ENCODE measurements at regions not wholly inside any gene's neighbourhood (a gene's known extent, or its start where the extent isn't known, plus 50 kb on each side); places are given as distances from the start of the nearest gene placed in this dataset.

GRCh38 chr1:239543873-239544272 is 157.5 kb downstream of the CHRM3 start:
- Histone ChIP-seq H3K4me3 (replicated peaks; ENCODE audit: insufficient read depth, low read length) (no peak overlapping the region), H3K27ac (replicated peaks) (no peak overlapping the region), H3K27me3 (ENCODE audit: insufficient read depth, poor library complexity, severe bottlenecking) (no peaks in the 10 kb centered on the region)
- no peak for DNase-seq (ENCODE audit: low read depth in 1 of 2, low spot score in 1 of 2)
- TF ChIP-seq CTCF (IDR thresholded peaks at IDR 0.05; ENCODE audit: insufficient read depth, low read length), result no peak
- TF ChIP-seq SPI1 (IDR thresholded peaks at IDR 0.05; ENCODE audit: borderline replicate concordance, low read depth), result no peak
- no peak for TF ChIP-seq POLR2AphosphoS5 (IDR thresholded peaks at IDR 0.05; ENCODE audit: low read depth)
- TF ChIP-seq, protein P1, sequence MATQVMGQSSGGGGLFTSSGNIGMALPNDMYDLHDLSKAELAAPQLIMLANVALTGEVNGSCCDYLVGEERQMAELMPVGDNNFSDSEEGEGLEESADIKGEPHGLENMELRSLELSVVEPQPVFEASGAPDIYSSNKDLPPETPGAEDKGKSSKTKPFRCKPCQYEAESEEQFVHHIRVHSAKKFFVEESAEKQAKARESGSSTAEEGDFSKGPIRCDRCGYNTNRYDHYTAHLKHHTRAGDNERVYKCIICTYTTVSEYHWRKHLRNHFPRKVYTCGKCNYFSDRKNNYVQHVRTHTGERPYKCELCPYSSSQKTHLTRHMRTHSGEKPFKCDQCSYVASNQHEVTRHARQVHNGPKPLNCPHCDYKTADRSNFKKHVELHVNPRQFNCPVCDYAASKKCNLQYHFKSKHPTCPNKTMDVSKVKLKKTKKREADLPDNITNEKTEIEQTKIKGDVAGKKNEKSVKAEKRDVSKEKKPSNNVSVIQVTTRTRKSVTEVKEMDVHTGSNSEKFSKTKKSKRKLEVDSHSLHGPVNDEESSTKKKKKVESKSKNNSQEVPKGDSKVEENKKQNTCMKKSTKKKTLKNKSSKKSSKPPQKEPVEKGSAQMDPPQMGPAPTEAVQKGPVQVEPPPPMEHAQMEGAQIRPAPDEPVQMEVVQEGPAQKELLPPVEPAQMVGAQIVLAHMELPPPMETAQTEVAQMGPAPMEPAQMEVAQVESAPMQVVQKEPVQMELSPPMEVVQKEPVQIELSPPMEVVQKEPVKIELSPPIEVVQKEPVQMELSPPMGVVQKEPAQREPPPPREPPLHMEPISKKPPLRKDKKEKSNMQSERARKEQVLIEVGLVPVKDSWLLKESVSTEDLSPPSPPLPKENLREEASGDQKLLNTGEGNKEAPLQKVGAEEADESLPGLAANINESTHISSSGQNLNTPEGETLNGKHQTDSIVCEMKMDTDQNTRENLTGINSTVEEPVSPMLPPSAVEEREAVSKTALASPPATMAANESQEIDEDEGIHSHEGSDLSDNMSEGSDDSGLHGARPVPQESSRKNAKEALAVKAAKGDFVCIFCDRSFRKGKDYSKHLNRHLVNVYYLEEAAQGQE (IDR thresholded peaks at IDR 0.05; ENCODE audit: insufficient replicate concordance, low read depth), result no peak
- TF ChIP-seq GABPA (IDR thresholded peaks at IDR 0.05; ENCODE audit: low read depth), result no peak

- Histone ChIP-seq H3K27ac (replicated peaks) (no peak overlapping the region), H3K27me3 (ENCODE audit: insufficient read depth, poor library complexity, severe bottlenecking) (no peaks in the 10 kb centered on the region), H3K4me3 (replicated peaks; ENCODE audit: insufficient read depth, low read length) (no peak overlapping the region)
- no peak for DNase-seq (ENCODE audit: low read depth in 1 of 2, low spot score in 1 of 2)
- TF ChIP-seq POLR2AphosphoS5 (IDR thresholded peaks at IDR 0.05; ENCODE audit: low read depth), result no peak
- TF ChIP-seq CTCF (IDR thresholded peaks at IDR 0.05; ENCODE audit: insufficient read depth, low read length), result no peak
- no peak for TF ChIP-seq SPI1 (IDR thresholded peaks at IDR 0.05; ENCODE audit: borderline replicate concordance, low read depth)
- TF ChIP-seq, protein P1 (IDR thresholded peaks at IDR 0.05; ENCODE audit: insufficient replicate concordance, low read depth), result no peak
- no peak for TF ChIP-seq GABPA (IDR thresholded peaks at IDR 0.05; ENCODE audit: low read depth)
These were observed 159.1 kb downstream of the CHRM3 start for GRCh38 chr1:239545466-239545865.

GRCh38 chr1:239547987-239548386 is 161.6 kb downstream of the CHRM3 start:
- TF ChIP-seq GABPA (IDR thresholded peaks at IDR 0.05; ENCODE audit: low read depth) (no peak), SPI1 (IDR thresholded peaks at IDR 0.05; ENCODE audit: borderline replicate concordance, low read depth) (no peak), POLR2AphosphoS5 (IDR thresholded peaks at IDR 0.05; ENCODE audit: low read depth) (no peak), CTCF (IDR thresholded peaks at IDR 0.05; ENCODE audit: insufficient read depth, low read length) (no peak)
- TF ChIP-seq, protein P1 (IDR thresholded peaks at IDR 0.05; ENCODE audit: insufficient replicate concordance, low read depth), result no peak
- DNase-seq (ENCODE audit: low read depth in 1 of 2, low spot score in 1 of 2), result no peak
- Histone ChIP-seq H3K27me3 (ENCODE audit: insufficient read depth, poor library complexity, severe bottlenecking) (no peaks in the 10 kb centered on the region), H3K27ac (replicated peaks) (no peak overlapping the region), H3K4me3 (replicated peaks; ENCODE audit: insufficient read depth, low read length) (no peak overlapping the region)
